ENCODE measurements at regions not wholly inside any gene's neighbourhood (a gene's known extent, or its start where the extent isn't known, plus 50 kb on each side); places are given as distances from the start of the nearest gene placed in this dataset.

GRCh38 chr4:3672465-3672831, 93.7 kb upstream of the ADRA2C start:
- intact Hi-C loops (cut with DNase I) = no loop called here
- no peak overlapping the region for H3K27ac ChIP-seq
- peaks cover 3% of the 10 kb centered on the region for H3K27me3 ChIP-seq
- H3K9ac ChIP-seq (ENCODE audit: low read depth in 2 of 2, low read length in 2 of 2) = no peak overlapping the region
- no peak for TF ChIP-seq CTCF (IDR thresholded peaks at IDR 0.05)
- H3K4me1 ChIP-seq = no peaks in the 10 kb centered on the region
- no peaks in the 10 kb centered on the region for H3K36me3 ChIP-seq
- H3K4me3 ChIP-seq = no peak overlapping the region
- H3K9me3 ChIP-seq = no peaks in the 10 kb centered on the region
- no peak for DNase-seq

- H3K4me3 ChIP-seq = no peak overlapping the region
- intact Hi-C loops (cut with DNase I) = no loop called here
- H3K27ac ChIP-seq = no peak overlapping the region
- TF ChIP-seq CTCF (IDR thresholded peaks at IDR 0.05) = no peak
- H3K4me1 ChIP-seq = no peaks in the 10 kb centered on the region
- H3K36me3 ChIP-seq = no peaks in the 10 kb centered on the region
- no peak overlapping the region for H3K9ac ChIP-seq (ENCODE audit: low read depth in 2 of 2, low read length in 2 of 2)
- DNase-seq = no peak
- H3K27me3 ChIP-seq = no peaks in the 10 kb centered on the region
- no peaks in the 10 kb centered on the region for H3K9me3 ChIP-seq
Observed at GRCh38 chr4:3671571-3672464, 94.4 kb upstream of the ADRA2C start.

GRCh38 chr4:3670521-3671519, 95.4 kb upstream of the ADRA2C start:
- no peak for TF ChIP-seq CTCF (IDR thresholded peaks at IDR 0.05)
- no peak overlapping the region for H3K27ac ChIP-seq
- intact Hi-C loops (cut with DNase I) = no loop called here
- no peaks in the 10 kb centered on the region for H3K9me3 ChIP-seq
- H3K4me1 ChIP-seq = no peaks in the 10 kb centered on the region
- no peak overlapping the region for H3K4me3 ChIP-seq
- H3K27me3 ChIP-seq = no peaks in the 10 kb centered on the region
- no peaks in the 10 kb centered on the region for H3K36me3 ChIP-seq
- no peak for DNase-seq
- H3K9ac ChIP-seq (ENCODE audit: low read depth in 2 of 2, low read length in 2 of 2) = no peak overlapping the region

GRCh38 chr4:3669553-3669949, 96.6 kb upstream of the ADRA2C start:
- no peak overlapping the region for H3K27ac ChIP-seq
- H3K36me3 ChIP-seq = no peaks in the 10 kb centered on the region
- no peaks in the 10 kb centered on the region for H3K9me3 ChIP-seq
- DNase-seq = no peak
- H3K4me3 ChIP-seq = no peak overlapping the region
- H3K27me3 ChIP-seq = no peaks in the 10 kb centered on the region
- H3K9ac ChIP-seq (ENCODE audit: low read depth in 2 of 2, low read length in 2 of 2) = no peak overlapping the region
- no peaks in the 10 kb centered on the region for H3K4me1 ChIP-seq
- no peak for TF ChIP-seq CTCF (IDR thresholded peaks at IDR 0.05)
- intact Hi-C loops (cut with DNase I) = no loop called here

- H3K9ac ChIP-seq (ENCODE audit: low read depth in 2 of 2, low read length in 2 of 2) = no peak overlapping the region
- H3K4me3 ChIP-seq = no peak overlapping the region
- H3K27me3 ChIP-seq = no peaks in the 10 kb centered on the region
- H3K4me1 ChIP-seq = no peaks in the 10 kb centered on the region
- no peak for DNase-seq
- no peak overlapping the region for H3K27ac ChIP-seq
- TF ChIP-seq CTCF (IDR thresholded peaks at IDR 0.05) = no peak
- no peaks in the 10 kb centered on the region for H3K36me3 ChIP-seq
- no peaks in the 10 kb centered on the region for H3K9me3 ChIP-seq
- intact Hi-C loops (cut with DNase I) = no loop called here
Observed at GRCh38 chr4:3668825-3669552, 97.2 kb upstream of the ADRA2C start.

Data from colonic mucosa (tissue), 4 donors.